HG03439 (cell line): ENCODE measurements at regions not wholly inside any gene's neighbourhood (a gene's known extent, or its start where the extent isn't known, plus 50 kb on each side); places are given as distances from the start of the nearest gene placed in this dataset.

Experiments
- ATAC-seq: cut with Tn5 transposase; IDR thresholded peaks from one replicate; pipeline ENCODE4 v1.9.1; 2021; ENCODE audit warnings: mild to moderate bottlenecking, moderate library complexity; ENCODE audit not compliant: unreplicated experiment

DNA sequence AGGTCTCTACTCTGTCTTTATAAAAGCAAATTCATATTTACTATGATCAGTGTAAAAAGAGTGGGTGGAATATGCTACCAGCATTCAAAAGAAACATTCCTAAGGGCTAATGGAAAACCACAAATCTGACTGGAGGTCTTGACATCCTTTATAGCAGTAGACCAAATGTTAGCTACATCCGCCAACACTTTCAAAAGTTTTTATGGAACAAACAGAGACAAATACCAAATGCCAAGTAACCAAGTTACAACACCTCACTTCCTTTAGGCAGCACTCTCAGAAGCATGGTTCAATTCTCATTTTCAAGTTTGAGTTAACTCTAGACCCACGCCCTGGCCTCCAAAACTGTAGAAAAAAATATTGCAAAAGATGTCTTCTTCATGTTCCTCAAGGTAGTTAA lies 78.3 kb upstream of the SETBP1 start:
- ATAC-seq = no peak

DNA sequence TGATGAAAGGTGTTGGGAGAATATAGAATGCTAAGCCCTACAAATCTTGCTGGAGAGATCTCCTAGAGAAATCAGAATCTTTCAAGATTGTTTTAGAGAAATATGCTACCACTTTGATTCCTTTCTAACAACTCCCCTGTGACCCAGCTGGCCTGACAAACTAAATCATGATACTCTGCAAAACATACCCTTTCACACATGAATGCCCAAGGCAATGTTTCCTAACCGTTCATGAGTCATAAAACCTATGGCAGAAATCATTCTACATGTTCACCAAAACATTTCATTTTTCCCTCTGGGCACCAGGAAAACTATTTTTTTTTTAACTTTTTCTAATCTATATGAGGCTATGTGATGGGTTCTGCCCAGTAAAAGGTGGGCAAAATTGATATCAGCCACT lies 77.8 kb upstream of the SETBP1 start:
- ATAC-seq = no peak

DNA sequence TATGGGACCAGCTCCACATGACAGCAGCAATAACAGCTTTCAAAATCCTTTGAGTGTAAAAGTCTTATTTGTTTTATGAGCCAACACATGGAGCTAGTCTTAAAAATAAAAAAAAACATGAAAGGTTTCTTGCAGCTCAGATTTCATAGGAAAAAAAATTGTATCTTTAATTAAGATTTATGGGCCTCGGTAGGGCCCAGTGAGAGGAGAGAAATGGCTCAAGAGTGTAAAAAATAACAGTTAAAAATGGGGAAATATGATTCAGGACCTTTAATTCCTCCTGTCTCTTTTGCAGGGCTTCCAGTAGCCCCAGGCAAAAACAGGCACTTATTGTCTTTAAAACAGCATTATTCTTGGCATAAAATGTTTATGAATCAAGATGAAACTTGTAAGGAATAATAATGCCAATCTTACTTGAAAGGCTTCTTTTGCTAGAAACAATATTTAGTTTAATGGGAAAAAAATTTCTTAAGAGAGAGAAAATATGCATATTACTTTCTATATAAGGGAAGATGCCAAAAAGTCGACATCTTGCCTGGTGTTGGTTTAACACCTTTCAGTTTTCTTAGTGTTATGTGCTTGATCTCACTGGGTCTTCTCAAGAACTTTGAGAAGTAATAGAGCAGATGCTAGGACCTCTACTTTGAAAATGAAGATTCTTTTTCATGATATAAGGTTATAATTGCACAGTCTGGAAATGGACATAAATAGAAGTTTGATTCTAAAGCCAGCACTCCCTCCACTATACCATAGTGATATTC lies 71.3 kb upstream of the SETBP1 start:
- ATAC-seq = no peak

DNA sequence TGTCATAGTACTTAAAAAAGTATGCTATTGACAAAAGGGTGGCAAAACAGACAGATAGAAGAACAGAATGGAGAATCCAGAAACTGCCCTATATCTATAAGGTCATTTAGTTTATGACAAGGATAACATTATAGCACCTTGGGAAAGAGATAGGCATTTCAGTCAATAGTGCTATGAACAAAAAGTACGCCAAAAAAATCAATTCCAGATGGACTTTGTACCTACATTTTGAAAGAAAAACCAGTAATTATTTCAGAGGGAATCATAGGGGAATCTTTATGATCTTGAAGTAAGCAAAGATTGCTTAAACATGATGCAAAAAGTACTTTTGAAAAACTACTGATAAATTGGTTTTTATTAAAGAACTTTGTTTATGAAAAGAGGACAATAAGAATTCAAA lies 59.9 kb upstream of the SETBP1 start:
- ATAC-seq = no peak

DNA sequence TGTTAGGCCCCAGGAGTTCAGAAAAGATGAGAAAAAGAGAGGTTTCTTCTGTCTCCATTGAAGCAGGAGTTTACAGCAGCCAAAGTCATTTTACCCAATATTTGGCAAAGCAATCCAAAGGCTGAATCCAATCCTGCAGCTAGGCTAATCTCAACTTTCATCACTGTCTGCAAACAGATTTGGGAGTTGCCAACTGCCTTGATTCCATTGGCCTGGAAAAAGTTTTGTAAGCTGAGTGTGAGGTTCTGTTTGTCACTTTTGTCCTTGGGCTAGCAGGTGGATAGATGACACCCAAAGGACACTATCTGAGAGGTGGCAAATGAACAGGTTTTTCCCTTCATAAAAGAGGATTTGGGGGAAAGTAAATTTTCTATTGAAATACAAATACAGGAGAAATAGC lies 56.6 kb upstream of the SETBP1 start:
- ATAC-seq = no peak

DNA sequence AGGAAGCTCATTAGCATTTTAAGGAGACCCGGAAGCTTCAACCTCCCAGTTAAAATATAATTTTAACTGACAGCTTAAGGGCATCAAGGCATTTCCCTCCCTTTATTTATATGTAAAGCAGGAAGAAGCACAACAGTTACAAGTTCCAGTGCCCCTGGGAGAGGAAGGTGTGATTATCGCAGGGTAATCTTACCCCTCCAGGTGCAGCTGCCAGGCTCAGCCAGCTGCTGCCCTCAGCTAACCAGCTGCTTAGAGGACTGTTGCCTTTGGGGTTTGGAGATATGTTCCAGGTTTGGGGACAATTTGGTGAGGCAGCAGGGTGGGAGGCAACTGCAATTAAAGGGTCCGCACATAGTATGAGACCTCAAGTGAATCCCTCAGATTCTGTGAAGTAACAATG lies 55.3 kb upstream of the SETBP1 start:
- no peak for ATAC-seq

DNA sequence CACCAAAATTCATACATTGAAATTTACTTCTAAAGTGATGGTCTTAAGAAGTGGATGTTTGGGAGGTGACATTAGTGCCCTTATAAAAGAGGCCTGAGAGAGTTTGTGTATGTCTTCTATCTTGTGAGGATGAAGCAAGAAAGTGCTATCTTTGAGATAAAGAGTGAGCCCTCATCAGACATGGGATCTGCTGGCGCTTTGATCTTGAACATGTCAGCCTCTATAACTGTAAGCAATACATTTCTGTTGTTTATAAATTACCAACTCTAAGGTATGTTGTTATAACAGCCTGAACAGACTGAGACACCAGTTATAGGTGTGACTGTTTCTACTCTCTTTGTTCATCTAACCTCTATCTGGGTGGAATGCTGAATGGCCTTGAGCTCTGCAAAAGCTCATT lies 54.5 kb upstream of the SETBP1 start:
- ATAC-seq = no peak

- ATAC-seq = no peak
Measured at GRCh38 chr18:44626807-44627206, 53.9 kb upstream of the SETBP1 start.

DNA sequence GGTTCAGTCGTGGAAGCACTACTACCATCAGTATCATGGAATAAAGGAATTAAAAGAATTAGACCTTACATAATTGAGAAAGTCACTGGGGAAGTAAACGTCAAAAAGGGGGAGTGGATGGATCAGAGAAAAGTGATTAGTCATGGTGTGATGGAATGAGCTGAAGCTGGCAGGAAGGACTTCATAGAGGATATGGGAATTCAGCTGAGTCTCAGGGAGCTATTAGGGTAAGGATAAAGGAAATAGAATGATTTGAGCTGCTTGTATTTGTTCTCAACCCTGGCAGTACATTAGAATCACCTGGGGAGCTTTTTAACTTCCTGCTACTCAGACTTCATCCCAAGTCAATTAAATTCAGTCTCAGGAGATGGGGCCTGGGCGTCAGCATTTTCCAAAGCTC lies 53.4 kb upstream of the SETBP1 start:
- ATAC-seq = no peak

DNA sequence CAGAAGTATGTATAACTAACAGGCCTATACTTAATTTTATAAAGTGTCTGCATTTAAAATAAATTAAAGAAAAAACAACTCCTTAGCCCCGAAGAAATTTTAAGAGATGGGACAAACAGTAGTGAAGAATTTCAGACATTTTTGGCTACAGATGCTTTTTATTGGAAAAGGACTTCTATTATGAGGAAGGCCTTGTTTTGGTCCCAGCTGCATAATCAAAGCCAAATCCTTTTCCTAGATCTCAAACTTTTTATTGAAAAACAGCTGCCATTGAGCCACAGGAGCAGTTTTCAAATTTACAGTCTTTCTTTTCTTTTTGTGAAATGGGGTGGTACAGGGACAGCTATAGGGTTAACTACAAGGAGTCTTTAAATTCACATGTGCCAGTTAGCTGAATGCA lies 51.3 kb upstream of the SETBP1 start:
- ATAC-seq = no peak

DNA sequence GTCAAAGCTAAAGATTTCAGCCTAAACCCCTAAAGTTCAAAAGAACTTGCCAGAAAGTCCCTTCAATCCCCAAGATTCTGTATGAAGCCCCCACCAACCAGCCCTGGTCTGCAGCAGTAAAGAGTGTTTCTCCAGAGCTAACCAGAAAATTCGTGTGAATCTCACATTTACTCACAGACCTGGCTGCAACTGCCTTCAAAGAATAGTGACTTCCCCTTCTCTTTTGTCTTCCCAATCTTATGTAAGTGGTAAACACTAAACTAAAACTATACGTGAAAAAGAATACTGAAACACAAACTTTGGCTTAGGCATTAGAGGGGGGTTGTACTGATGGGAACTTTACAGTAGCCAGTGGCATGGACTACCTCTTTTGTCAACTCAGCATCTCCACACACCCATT lies 50.6 kb upstream of the SETBP1 start:
- no peak for ATAC-seq
